GM12892 (cell line): ENCODE measurements at regions not wholly inside any gene's neighbourhood (a gene's known extent, or its start where the extent isn't known, plus 50 kb on each side); places are given as distances from the start of the nearest gene placed in this dataset.

ENCODE experiments used
- POLR2A ChIP-seq: IDR thresholded peaks from 2 replicates; pipeline ENCODE4 v1.6.1; 2011; ENCODE audit warnings: low read depth, low read length, control low read depth
- POLR2AphosphoS5 ChIP-seq: IDR thresholded peaks from 2 replicates; pipeline ENCODE4 v1.6.1; 2011; ENCODE audit warnings: low read depth, low read length, control low read depth
- TAF1 ChIP-seq: IDR thresholded peaks from 2 replicates; pipeline ENCODE4 v1.6.1; 2011; ENCODE audit warnings: low read depth, mild to moderate bottlenecking, control low read depth, low read length, borderline replicate concordance

DNA sequence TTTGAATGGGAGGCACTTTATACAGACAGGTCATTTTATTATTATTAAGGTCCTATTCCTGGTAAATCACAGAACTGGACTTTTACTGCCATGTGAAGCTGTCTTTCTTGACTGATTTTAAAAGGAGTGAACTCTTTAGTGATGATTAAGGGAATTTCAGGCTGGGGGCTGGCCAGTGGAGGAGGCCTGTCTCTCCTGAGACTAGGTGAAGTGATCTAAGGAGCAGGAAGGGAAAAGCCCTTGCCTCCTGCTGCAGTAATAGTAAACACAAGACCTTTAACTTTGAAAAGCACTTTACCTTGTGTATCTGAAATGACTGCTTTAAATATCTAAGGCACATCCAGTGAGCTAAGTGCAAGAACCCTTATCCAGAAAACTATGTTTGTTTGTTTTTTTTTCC lies 118.0 kb upstream of the SPAG17 start:
- TF ChIP-seq POLR2A (no peak), POLR2AphosphoS5 (no peak), TAF1 (no peak)
